HL-60 (cell line): ENCODE measurements at regions not wholly inside any gene's neighbourhood (a gene's known extent, or its start where the extent isn't known, plus 50 kb on each side); places are given as distances from the start of the nearest gene placed in this dataset.

Experiments
- DNase-seq, 2 experiments: peaks; one replicate each; pipeline ENCODE4 v3.0.0-alpha.2; 2010 to 2020; ENCODE audit warnings: low read depth in 1 of 2, low spot score in 1 of 2
- H3K27ac ChIP-seq: fragments of 250-450 bp; sonication (Bioruptor Pico); replicated peaks from 2 replicates; pipeline ENCODE4 v1.5.1; 2020; ENCODE audit warnings: mild to moderate bottlenecking, moderate library complexity
- H3K27me3 ChIP-seq: fragments of 250-450 bp; sonication (Bioruptor Pico); 2 replicates; pipeline ENCODE4 v1.5.1; 2021; ENCODE audit warnings: mild to moderate bottlenecking, moderate library complexity; ENCODE audit not compliant: insufficient read depth, poor library complexity, severe bottlenecking
- H3K4me3 ChIP-seq: replicated peaks from 2 replicates; pipeline ENCODE4 v1.5.1; 2011; ENCODE audit warnings: mild to moderate bottlenecking, control low read depth, low read length; ENCODE audit not compliant: insufficient read depth
- CTCF ChIP-seq: IDR thresholded peaks from one replicate; pipeline ENCODE4 v1.5.1; 2011; ENCODE audit warnings: low read length, control low read depth, inconsistent platforms; ENCODE audit not compliant: insufficient read depth
- GABPA ChIP-seq: IDR thresholded peaks from 2 replicates; pipeline ENCODE4 v1.6.1; 2012; ENCODE audit warnings: low read depth
- POLR2AphosphoS5 ChIP-seq: IDR thresholded peaks from 2 replicates; pipeline ENCODE4 v1.6.1; 2012; ENCODE audit warnings: low read depth
- REST ChIP-seq: IDR thresholded peaks from 2 replicates; pipeline ENCODE4 v1.6.1; 2012; ENCODE audit warnings: low read depth; ENCODE audit not compliant: insufficient replicate concordance
- SPI1 ChIP-seq: IDR thresholded peaks from 2 replicates; pipeline ENCODE4 v1.6.1; 2012; ENCODE audit warnings: low read depth, mild to moderate bottlenecking, borderline replicate concordance

DNA sequence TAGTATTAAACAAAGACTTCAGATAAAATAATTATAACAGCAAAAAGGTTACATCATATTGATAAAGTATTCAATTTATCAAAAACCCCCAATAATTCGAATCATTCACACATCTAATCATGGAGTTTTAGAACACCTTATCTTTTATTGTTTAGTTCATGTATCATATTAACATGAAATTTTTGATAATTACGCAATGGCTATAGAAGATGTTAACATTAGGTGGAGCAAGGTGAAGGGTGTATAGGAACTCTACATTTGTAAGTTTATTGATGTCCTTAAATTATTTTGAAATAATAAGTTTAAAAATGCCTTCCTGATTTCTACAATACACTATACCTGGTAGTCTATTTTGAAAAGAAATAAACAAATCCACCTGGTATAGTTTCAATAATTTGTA is 696.5 kb upstream of the BCHE start:
- H3K27me3 ChIP-seq: no peaks in the 10 kb centered on the region
- TF ChIP-seq GABPA (no peak), REST (no peak)
- H3K27ac ChIP-seq: no peak overlapping the region
- H3K4me3 ChIP-seq: no peak overlapping the region
- no peak for DNase-seq

DNA sequence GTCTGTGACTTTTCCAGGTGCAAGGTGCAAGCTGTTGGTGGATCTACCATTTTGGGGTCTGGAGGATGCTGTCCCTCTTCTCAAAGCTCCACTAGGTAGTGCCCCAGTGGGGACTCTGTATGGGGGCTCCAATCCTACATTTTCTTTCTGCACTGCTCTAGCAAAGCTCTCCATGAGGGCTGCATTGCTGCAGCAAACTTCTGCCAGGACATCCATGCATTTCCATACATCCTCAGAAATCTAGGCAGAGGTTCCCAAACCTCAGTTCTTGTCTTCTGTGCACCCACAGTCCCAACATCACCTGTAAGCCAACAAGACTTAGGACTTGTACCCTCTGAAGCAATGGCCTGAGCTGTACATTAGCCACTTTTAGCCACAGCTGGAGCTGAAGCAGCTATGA is 694.5 kb upstream of the BCHE start:
- Histone ChIP-seq H3K27ac (no peak overlapping the region), H3K27me3 (no peaks in the 10 kb centered on the region), H3K4me3 (no peak overlapping the region)
- no peak for TF ChIP-seq REST
- TF ChIP-seq CTCF: no peak
- TF ChIP-seq POLR2AphosphoS5: no peak
- TF ChIP-seq GABPA: no peak
- TF ChIP-seq SPI1: no peak
- DNase-seq: no peak

GRCh38 chr3:166527325-166527724 is 690.1 kb upstream of the BCHE start:
- TF ChIP-seq SPI1 (no peak), GABPA (no peak), REST (no peak), POLR2AphosphoS5 (no peak), CTCF (no peak)
- Histone ChIP-seq H3K27ac (no peak overlapping the region), H3K27me3 (no peaks in the 10 kb centered on the region), H3K4me3 (no peak overlapping the region)
- DNase-seq: no peak

DNA sequence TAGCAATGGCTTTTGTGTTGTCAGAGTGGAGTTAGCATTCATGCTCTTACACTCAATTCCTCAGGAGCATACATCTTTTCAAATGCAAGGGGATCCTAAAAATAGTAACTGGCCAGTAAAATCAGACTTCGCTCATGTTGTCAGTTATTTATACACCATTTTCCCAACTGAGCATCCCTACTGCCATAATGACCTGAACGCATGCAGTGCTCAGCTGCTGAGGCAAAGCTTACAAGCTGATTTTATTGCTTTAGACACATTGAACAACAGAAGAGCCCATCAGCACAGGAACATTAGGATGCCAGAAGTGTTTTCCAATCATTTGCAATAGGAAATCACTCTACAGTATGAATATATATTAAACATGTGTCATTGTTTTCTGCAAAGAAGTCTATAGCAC is 689.7 kb upstream of the BCHE start:
- no peak for DNase-seq
- H3K27ac ChIP-seq: no peak overlapping the region
- H3K27me3 ChIP-seq: no peaks in the 10 kb centered on the region
- H3K4me3 ChIP-seq: no peak overlapping the region
- TF ChIP-seq SPI1: no peak
